ENCODE measurements at regions not wholly inside any gene's neighbourhood (a gene's known extent, or its start where the extent isn't known, plus 50 kb on each side); places are given as distances from the start of the nearest gene placed in this dataset.

DNA sequence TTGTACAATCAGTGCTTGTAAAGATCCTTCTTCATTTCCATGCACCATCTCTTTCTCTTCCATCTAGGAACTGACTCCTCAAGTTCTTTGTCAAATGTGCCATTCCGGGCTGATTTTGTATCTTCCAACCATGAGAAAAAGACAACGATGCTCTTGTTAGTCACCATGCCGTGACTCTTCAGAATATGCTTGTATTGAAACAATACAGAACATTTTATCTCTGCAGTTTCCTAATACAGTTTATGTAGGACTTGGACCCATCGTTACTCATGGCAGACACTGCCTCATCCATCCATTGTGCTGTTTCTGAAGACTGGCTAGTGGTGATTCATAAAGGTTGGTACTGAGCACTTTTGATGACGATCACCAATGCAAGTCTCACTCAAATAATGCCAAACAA is 283.2 kb downstream of the KCNS3 start:
- no peak overlapping the region for H3K9ac ChIP-seq
- H4K20me1 ChIP-seq (ENCODE audit: insufficient read depth), result no peaks in the 10 kb centered on the region
- no peaks in the 10 kb centered on the region for H3K4me1 ChIP-seq (ENCODE audit: insufficient read depth)
- no peak overlapping the region for H3K4me3 ChIP-seq
- no peak for TF ChIP-seq EZH2 (IDR thresholded peaks at IDR 0.05; ENCODE audit: insufficient read depth, poor library complexity, severe bottlenecking)
- TF ChIP-seq EZH2phosphoT487 (IDR thresholded peaks at IDR 0.05; ENCODE audit: insufficient read depth, low read depth), result no peak
- DNase-seq, result no peak
- H3K9me2 ChIP-seq (ENCODE audit: insufficient read depth), result no peaks in the 10 kb centered on the region
- no peaks in the 10 kb centered on the region for H3K36me3 ChIP-seq (ENCODE audit: low read depth)
- no peak overlapping the region for H3K27ac ChIP-seq
- H2AFZ ChIP-seq, result no peak overlapping the region
- peaks cover under 1% of the 10 kb centered on the region for H3K27me3 ChIP-seq (replicated peaks; ENCODE audit: insufficient read depth)
- 87 to 89% methylated on average over 5 of the region's 5 CpGs for WGBS, 2 experiments (ENCODE audit: low coverage in 1 of 2, low lambda C conversion rate in 2 of 2, missing lambda C conversion rate in 2 of 2)
- in situ Hi-C loops (cut with MboI), result no loop called here
- H3K79me2 ChIP-seq (ENCODE audit: insufficient read depth), result no peaks in the 10 kb centered on the region
- H3K4me2 ChIP-seq (ENCODE audit: unreplicated experiment), result no peak overlapping the region
- H3K9me3 ChIP-seq (ENCODE audit: low read depth), result no peaks in the 10 kb centered on the region
- H3F3A ChIP-seq (ENCODE audit: insufficient read depth), result no peaks in the 10 kb centered on the region

DNA sequence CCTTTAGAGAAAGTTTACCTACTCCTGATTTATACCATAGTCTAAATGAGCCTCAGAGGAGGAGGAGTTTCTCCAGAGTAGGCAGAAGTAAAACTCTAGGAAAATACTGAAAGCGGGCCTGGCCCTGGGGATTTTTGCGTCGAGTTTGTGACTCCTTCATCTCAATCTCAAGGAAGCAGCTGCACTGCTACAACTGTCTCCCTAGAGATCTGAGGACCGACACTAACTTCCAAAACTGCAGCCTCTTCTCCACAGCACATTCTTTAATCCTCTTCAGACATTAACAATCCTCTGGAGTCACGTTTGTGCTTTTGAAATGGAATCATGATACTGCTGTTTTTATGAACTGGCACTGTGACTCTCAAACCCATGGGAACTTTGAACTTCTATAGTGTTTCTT is 281.4 kb downstream of the KCNS3 start:
- in situ Hi-C loops (cut with MboI), result loop anchor here (10.0 kb wide), 1 partner anchor 305 kb away; no protein-coding TSS in a partner anchor
- TF ChIP-seq EZH2phosphoT487 (IDR thresholded peaks at IDR 0.05; ENCODE audit: insufficient read depth, low read depth) (no peak), EZH2 (IDR thresholded peaks at IDR 0.05; ENCODE audit: insufficient read depth, poor library complexity, severe bottlenecking) (no peak)
- H3F3A ChIP-seq (ENCODE audit: insufficient read depth), result no peaks in the 10 kb centered on the region
- no peaks in the 10 kb centered on the region for H3K9me2 ChIP-seq (ENCODE audit: insufficient read depth)
- no peak overlapping the region for H3K4me3 ChIP-seq
- no peaks in the 10 kb centered on the region for H3K36me3 ChIP-seq (ENCODE audit: low read depth)
- 70% methylated on average over 5 of the region's 5 CpGs for WGBS, 2 experiments (ENCODE audit: low coverage in 1 of 2, low lambda C conversion rate in 2 of 2, missing lambda C conversion rate in 2 of 2)
- H3K79me2 ChIP-seq (ENCODE audit: insufficient read depth), result no peaks in the 10 kb centered on the region
- no peak for DNase-seq
- H2AFZ ChIP-seq, result no peak overlapping the region
- H3K4me1 ChIP-seq (ENCODE audit: insufficient read depth), result no peaks in the 10 kb centered on the region
- H3K9me3 ChIP-seq (ENCODE audit: low read depth), result no peaks in the 10 kb centered on the region
- H3K9ac ChIP-seq, result no peak overlapping the region
- H4K20me1 ChIP-seq (ENCODE audit: insufficient read depth), result no peaks in the 10 kb centered on the region
- no peak overlapping the region for H3K27ac ChIP-seq
- H3K27me3 ChIP-seq (replicated peaks; ENCODE audit: insufficient read depth), result peaks cover 7% of the 10 kb centered on the region
- H3K4me2 ChIP-seq (ENCODE audit: unreplicated experiment), result no peak overlapping the region

DNA sequence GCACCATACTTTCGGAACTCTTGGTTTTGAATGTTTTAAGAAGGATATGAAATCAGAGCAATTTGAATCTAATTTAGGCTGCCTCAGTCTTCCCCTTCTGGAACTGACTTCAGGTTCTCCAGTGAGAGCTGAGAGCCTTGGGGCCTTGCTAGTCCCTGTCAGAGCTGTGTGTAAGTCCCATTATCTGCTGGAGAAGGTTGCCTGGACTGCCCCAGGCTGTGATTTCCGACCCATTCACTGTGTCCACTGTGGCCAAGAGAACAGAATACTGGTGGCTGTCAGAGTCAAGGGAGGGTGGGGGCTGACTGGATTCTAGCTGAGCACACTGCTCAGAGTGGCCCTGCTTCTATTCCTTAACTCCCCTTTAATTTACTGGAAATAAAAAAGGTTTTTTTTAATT is 278.0 kb downstream of the KCNS3 start:
- H2AFZ ChIP-seq, result no peak overlapping the region
- H3K27ac ChIP-seq, result no peak overlapping the region
- no peaks in the 10 kb centered on the region for H3K9me2 ChIP-seq (ENCODE audit: insufficient read depth)
- 68 to 82% methylated on average over 2 of the region's 2 CpGs for WGBS, 2 experiments (ENCODE audit: low coverage in 1 of 2, low lambda C conversion rate in 2 of 2, missing lambda C conversion rate in 2 of 2)
- H3K9me3 ChIP-seq (ENCODE audit: low read depth), result no peaks in the 10 kb centered on the region
- TF ChIP-seq EZH2 (IDR thresholded peaks at IDR 0.05; ENCODE audit: insufficient read depth, poor library complexity, severe bottlenecking) (no peak), EZH2phosphoT487 (IDR thresholded peaks at IDR 0.05; ENCODE audit: insufficient read depth, low read depth) (no peak)
- no peaks in the 10 kb centered on the region for H3K4me1 ChIP-seq (ENCODE audit: insufficient read depth)
- peaks cover 7% of the 10 kb centered on the region; the same call in 1 of the 2 replicates for H3K27me3 ChIP-seq (replicated peaks; ENCODE audit: insufficient read depth)
- in situ Hi-C loops (cut with MboI), result loop anchor here (10.0 kb wide), 1 partner anchor 302 kb away; no protein-coding TSS in a partner anchor
- H3K4me3 ChIP-seq, result no peak overlapping the region
- H3K36me3 ChIP-seq (ENCODE audit: low read depth), result no peaks in the 10 kb centered on the region
- H4K20me1 ChIP-seq (ENCODE audit: insufficient read depth), result no peaks in the 10 kb centered on the region
- no peak overlapping the region for H3K9ac ChIP-seq
- DNase-seq, result no peak
- H3F3A ChIP-seq (ENCODE audit: insufficient read depth), result no peaks in the 10 kb centered on the region
- H3K79me2 ChIP-seq (ENCODE audit: insufficient read depth), result no peaks in the 10 kb centered on the region
- no peak overlapping the region for H3K4me2 ChIP-seq (ENCODE audit: unreplicated experiment)

GRCh38 chr2:18156002-18156401 is 277.5 kb downstream of the KCNS3 start:
- no peaks in the 10 kb centered on the region for H3K9me2 ChIP-seq (ENCODE audit: insufficient read depth)
- TF ChIP-seq EZH2 (IDR thresholded peaks at IDR 0.05; ENCODE audit: insufficient read depth, poor library complexity, severe bottlenecking) (no peak), EZH2phosphoT487 (IDR thresholded peaks at IDR 0.05; ENCODE audit: insufficient read depth, low read depth) (no peak)
- WGBS, 2 experiments (ENCODE audit: low coverage in 1 of 2, low lambda C conversion rate in 2 of 2, missing lambda C conversion rate in 2 of 2), result 69 to 83% methylated on average over 2 of the region's 2 CpGs

GRCh38 chr2:18154812-18155211 is 276.3 kb downstream of the KCNS3 start:
- H3K27me3 ChIP-seq (replicated peaks; ENCODE audit: insufficient read depth), result peaks cover 7% of the 10 kb centered on the region; the same call in 1 of the 2 replicates
- no peak overlapping the region for H3K9ac ChIP-seq
- no peaks in the 10 kb centered on the region for H3K4me1 ChIP-seq (ENCODE audit: insufficient read depth)
- no peak overlapping the region for H3K4me2 ChIP-seq (ENCODE audit: unreplicated experiment)
- in situ Hi-C loops (cut with MboI), result loop anchor here (10.0 kb wide), 1 partner anchor 300 kb away; no protein-coding TSS in a partner anchor
- H4K20me1 ChIP-seq (ENCODE audit: insufficient read depth), result no peaks in the 10 kb centered on the region
- H2AFZ ChIP-seq, result no peak overlapping the region
- no peak overlapping the region for H3K27ac ChIP-seq
- no peaks in the 10 kb centered on the region for H3F3A ChIP-seq (ENCODE audit: insufficient read depth)
- DNase-seq, result no peak
- H3K9me3 ChIP-seq (ENCODE audit: low read depth), result no peaks in the 10 kb centered on the region
- no peak overlapping the region for H3K4me3 ChIP-seq
- H3K79me2 ChIP-seq (ENCODE audit: insufficient read depth), result no peaks in the 10 kb centered on the region
- no peaks in the 10 kb centered on the region for H3K36me3 ChIP-seq (ENCODE audit: low read depth)
- TF ChIP-seq EZH2phosphoT487 (IDR thresholded peaks at IDR 0.05; ENCODE audit: insufficient read depth, low read depth) (no peak), EZH2 (IDR thresholded peaks at IDR 0.05; ENCODE audit: insufficient read depth, poor library complexity, severe bottlenecking) (no peak)
- H3K9me2 ChIP-seq (ENCODE audit: insufficient read depth), result no peaks in the 10 kb centered on the region

More at GRCh38 chr2:18156002-18156401, 277.5 kb downstream of the KCNS3 start:
- H4K20me1 ChIP-seq (ENCODE audit: insufficient read depth), result no peaks in the 10 kb centered on the region
- DNase-seq, result no peak
- H3K79me2 ChIP-seq (ENCODE audit: insufficient read depth), result no peaks in the 10 kb centered on the region
- H3K4me3 ChIP-seq, result no peak overlapping the region
- H3K36me3 ChIP-seq (ENCODE audit: low read depth), result no peaks in the 10 kb centered on the region
- no peak overlapping the region for H3K27ac ChIP-seq
- in situ Hi-C loops (cut with MboI), result loop anchor here (10.0 kb wide), 1 partner anchor 301 kb away; no protein-coding TSS in a partner anchor
- peaks cover 7% of the 10 kb centered on the region; the same call in 1 of the 2 replicates for H3K27me3 ChIP-seq (replicated peaks; ENCODE audit: insufficient read depth)
- H3F3A ChIP-seq (ENCODE audit: insufficient read depth), result no peaks in the 10 kb centered on the region
- no peak overlapping the region for H3K4me2 ChIP-seq (ENCODE audit: unreplicated experiment)
- H3K9me3 ChIP-seq (ENCODE audit: low read depth), result no peaks in the 10 kb centered on the region
- H3K9ac ChIP-seq, result no peak overlapping the region
- H2AFZ ChIP-seq, result no peak overlapping the region
- no peaks in the 10 kb centered on the region for H3K4me1 ChIP-seq (ENCODE audit: insufficient read depth)

All from GM23248 (cell line).